AG04450 (cell line): ENCODE measurements at regions not wholly inside any gene's neighbourhood (a gene's known extent, or its start where the extent isn't known, plus 50 kb on each side); places are given as distances from the start of the nearest gene placed in this dataset.

Experiments
- CTCF ChIA-PET: fragments of 300-600, 350-600 bp; formaldehyde crosslinking; extraction: SDS; loops from one replicate; lab custom pipeline; 2022; ENCODE audit warnings: antibody characterized with exemption, inconsistent platforms; lab: Charles Lee
- POLR2A ChIA-PET: fragments of 350-600 bp; formaldehyde crosslinking; extraction: SDS; loops from one replicate; lab custom pipeline; 2021; ENCODE audit warnings: antibody characterized with exemption, inconsistent platforms; lab: Yijun Ruan, JAX
- DNase-seq: peaks from one replicate; pipeline ENCODE4 v3.0.0-alpha.2; 2011; ENCODE audit warnings: low read depth, low spot score
- H3K27ac ChIP-seq: one replicate; pipeline ENCODE4 v1.5.1; 2012; ENCODE audit warnings: low read depth, low read length, control low read depth
- H3K27me3 ChIP-seq: one replicate; pipeline ENCODE4 v1.6.0; 2012; ENCODE audit warnings: low read length; ENCODE audit not compliant: control insufficient read depth, insufficient read depth
- H3K4me3 ChIP-seq: 2 replicates; pipeline ENCODE4 v1.5.1; 2011; ENCODE audit warnings: mild to moderate bottlenecking, low read depth, low read length, control low read depth
- H3K9me3 ChIP-seq: 2 replicates; pipeline ENCODE4 v1.5.1; 2012; ENCODE audit warnings: low read length; ENCODE audit not compliant: control insufficient read depth, insufficient read depth
- CTCF ChIP-seq: IDR thresholded peaks from 2 replicates; pipeline ENCODE4 v1.5.1; 2011; ENCODE audit warnings: low read depth, low read length, control low read depth, inconsistent platforms

- ChIA-PET CTCF (interaction anchor here (1.2 kb wide), 1 partner anchor 431 kb away, joined by 5 read pairs; no protein-coding TSS in a partner anchor), POLR2A (no interaction called here)
Observed at GRCh38 chr7:142352543-142352942, 94.7 kb upstream of the PRSS58 start.

GRCh38 chr7:142351145-142351544, 93.3 kb upstream of the PRSS58 start:
- no peak overlapping the region for H3K4me3 ChIP-seq
- POLR2A ChIA-PET, result no interaction called here

More at GRCh38 chr7:142352543-142352942, 94.7 kb upstream of the PRSS58 start:
- Histone ChIP-seq H3K27ac (no peak overlapping the region), H3K27me3 (peaks cover 4% of the 10 kb centered on the region), H3K9me3 (peaks cover 15% of the 10 kb centered on the region), H3K4me3 (no peak overlapping the region)
- no peak for DNase-seq
- no peak for TF ChIP-seq CTCF

GRCh38 chr7:142349670-142350405, 92.0 kb upstream of the PRSS58 start:
- Histone ChIP-seq H3K9me3 (peaks cover 25% of the 10 kb centered on the region), H3K4me3 (no peak overlapping the region), H3K27me3 (peaks cover 4% of the 10 kb centered on the region), H3K27ac (no peak overlapping the region)
- ChIA-PET POLR2A (no interaction called here), CTCF (no interaction called here)
- no peak for TF ChIP-seq CTCF
- no peak for DNase-seq

More at GRCh38 chr7:142351145-142351544, 93.3 kb upstream of the PRSS58 start:
- TF ChIP-seq CTCF, result no peak
- CTCF ChIA-PET, result interaction anchor here (0.7 to 1.2 kb wide), 3 partner anchors 39 to 432 kb away, joined by 3 to 5 read pairs (median 4); no protein-coding TSS in a partner anchor
- peaks cover 4% of the 10 kb centered on the region for H3K27me3 ChIP-seq
- peaks cover 18% of the 10 kb centered on the region for H3K9me3 ChIP-seq
- no peak for DNase-seq
- no peak overlapping the region for H3K27ac ChIP-seq

GRCh38 chr7:142348921-142349405, 91.1 kb upstream of the PRSS58 start:
- Histone ChIP-seq H3K9me3 (peaks cover 26% of the 10 kb centered on the region), H3K4me3 (no peak overlapping the region), H3K27me3 (peaks cover 4% of the 10 kb centered on the region), H3K27ac (no peak overlapping the region)
- ChIA-PET CTCF (no interaction called here), POLR2A (no interaction called here)
- DNase-seq, result no peak
- no peak for TF ChIP-seq CTCF

GRCh38 chr7:142348100-142348499, 90.2 kb upstream of the PRSS58 start:
- ChIA-PET POLR2A (no interaction called here), CTCF (no interaction called here)
- no peak overlapping the region for H3K27ac ChIP-seq
- peaks cover 25% of the 10 kb centered on the region for H3K9me3 ChIP-seq
- TF ChIP-seq CTCF, result no peak
- DNase-seq, result no peak
- peaks cover 4% of the 10 kb centered on the region for H3K27me3 ChIP-seq
- H3K4me3 ChIP-seq, result no peak overlapping the region
